GM19238 (cell line): ENCODE measurements at regions not wholly inside any gene's neighbourhood (a gene's known extent, or its start where the extent isn't known, plus 50 kb on each side); places are given as distances from the start of the nearest gene placed in this dataset.

Experiments
- DNase-seq: peaks from one replicate; pipeline ENCODE4 v3.0.0; 2011; ENCODE audit warnings: low spot score; ENCODE audit not compliant: insufficient read length

GRCh38 chr5:171509467-171509866 lies 90.0 kb downstream of the FGF18 start:
- no peak for DNase-seq

DNA sequence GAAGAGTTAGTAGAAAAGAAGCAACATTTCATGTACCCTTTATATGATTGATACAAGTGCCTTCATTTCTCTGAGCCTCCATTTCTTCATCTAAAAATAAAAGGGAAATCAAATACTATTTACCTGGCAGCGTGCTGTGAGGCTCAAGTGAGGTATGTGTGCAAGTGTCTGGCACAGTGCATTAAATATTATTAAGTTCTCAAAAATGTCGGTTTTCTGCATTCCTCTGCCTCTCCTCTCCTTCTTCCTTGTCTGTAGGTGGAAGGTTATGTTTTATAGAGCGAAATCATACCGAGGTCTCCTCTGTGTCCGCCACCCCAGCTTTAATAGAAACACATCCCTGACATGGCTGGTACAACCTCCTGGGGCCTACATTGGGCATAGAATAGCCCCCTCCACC lies 93.0 kb downstream of the FGF18 start:
- no peak for DNase-seq

DNA sequence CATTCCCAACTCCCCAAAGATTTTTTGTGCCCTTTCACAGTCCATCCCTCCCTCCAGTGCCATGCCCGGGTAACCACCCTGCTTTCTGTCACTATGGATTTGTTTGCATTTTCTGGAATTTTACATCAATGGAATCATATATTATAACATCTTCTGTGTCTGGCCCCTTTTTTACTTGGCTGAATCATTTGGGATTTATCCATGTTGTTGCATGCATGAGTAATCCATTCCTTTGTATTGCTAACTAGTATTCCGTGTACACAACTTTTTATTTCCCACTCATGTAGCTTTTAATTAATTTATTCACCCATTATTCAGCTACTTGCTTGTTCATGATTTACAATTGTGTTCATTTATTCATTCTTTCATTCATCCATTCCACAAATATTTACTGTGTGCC lies 94.1 kb downstream of the FGF18 start:
- no peak for DNase-seq

GRCh38 chr5:171518916-171519315 lies 99.5 kb downstream of the FGF18 start:
- no peak for DNase-seq

DNA sequence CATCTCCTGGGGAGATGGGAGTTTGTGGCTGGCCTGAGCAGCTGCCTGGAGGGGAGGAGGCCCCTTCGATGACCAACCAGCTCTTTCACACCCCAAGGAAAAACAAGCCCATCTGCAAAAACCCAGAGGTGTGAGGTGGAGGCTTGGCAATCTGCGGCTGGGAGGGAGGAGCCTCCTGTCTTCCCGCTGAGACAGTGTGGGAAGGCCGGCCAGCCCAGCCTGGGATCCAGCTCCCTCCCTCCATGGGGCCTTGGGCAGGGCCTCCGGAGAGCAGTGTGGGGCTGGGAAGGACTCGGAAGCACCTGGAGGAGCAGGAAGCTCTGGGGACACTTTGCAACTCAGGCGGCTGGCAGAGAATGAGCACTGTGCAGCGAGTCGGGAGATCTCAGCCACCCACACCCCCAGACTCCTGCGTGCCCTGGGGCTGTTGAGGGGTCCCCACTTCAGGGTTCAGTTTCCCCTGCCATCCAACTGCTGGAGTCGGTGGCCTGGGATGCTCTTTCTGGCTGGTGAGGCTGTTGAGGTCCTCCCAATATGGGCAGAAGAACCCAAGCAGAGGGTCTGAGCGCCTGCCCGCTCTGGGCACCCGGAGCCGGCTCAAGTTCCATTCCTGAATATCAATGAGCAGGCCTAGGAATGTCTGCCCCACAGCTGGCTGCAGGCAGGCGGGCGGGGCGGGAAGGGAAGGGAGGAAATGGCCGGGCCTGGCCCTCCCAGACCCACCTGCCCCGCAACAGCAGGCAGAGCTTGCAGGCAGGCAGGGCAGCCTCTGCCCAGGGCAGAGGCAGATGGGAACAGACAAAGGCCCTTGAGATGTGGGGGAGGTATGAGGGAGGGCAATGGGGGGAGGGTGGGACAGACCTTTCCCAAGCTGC lies 101.1 kb downstream of the FGF18 start:
- no peak for DNase-seq

GRCh38 chr5:171521219-171521633 lies 101.8 kb downstream of the FGF18 start:
- DNase-seq: no peak

GRCh38 chr5:171521679-171522078 lies 102.2 kb downstream of the FGF18 start:
- no peak for DNase-seq

GRCh38 chr5:171523781-171524180 lies 104.3 kb downstream of the FGF18 start:
- no peak for DNase-seq

DNA sequence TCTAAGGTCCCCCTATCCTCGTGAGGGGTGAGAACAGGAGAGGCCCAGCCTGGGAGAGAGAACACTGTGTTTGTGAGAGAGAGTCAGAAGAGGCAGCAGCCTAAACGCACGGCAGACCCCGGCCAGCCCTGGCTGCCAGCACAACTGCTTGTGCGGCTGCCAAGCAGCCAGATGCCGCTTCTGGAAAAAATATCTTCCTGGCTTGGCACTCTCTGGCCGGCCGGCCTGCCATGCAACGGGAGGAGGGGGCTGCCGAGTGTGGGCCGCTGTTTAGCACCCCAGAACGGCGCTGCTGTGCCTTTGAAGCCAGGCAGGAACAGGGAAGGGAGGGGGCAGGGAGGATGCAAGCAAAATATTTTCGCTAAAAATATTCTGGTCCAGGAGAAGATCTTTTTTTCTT lies 105.0 kb downstream of the FGF18 start:
- no peak for DNase-seq

DNA sequence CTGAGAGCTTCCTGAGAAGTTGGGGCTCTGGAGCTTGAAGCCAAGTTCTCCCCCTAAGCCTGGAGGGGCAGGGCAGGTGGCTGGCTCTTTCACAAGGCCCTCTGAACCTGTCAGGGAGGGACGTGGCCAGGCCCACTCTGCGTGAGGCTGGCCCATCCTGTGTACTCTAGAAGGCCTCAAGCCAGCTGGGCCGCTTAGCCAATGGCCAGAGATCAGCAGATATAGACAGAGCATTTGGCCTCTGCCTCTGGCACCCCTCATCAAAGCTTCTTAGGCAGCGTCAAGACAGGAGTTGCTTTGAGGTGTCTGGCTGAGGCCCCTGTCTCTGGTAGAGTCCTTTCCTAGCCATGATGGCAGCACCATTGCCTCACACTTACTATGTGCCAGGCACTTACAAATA lies 105.6 kb downstream of the FGF18 start:
- DNase-seq: no peak

GRCh38 chr5:171528036-171528435 lies 108.6 kb downstream of the FGF18 start:
- DNase-seq: no peak

DNA sequence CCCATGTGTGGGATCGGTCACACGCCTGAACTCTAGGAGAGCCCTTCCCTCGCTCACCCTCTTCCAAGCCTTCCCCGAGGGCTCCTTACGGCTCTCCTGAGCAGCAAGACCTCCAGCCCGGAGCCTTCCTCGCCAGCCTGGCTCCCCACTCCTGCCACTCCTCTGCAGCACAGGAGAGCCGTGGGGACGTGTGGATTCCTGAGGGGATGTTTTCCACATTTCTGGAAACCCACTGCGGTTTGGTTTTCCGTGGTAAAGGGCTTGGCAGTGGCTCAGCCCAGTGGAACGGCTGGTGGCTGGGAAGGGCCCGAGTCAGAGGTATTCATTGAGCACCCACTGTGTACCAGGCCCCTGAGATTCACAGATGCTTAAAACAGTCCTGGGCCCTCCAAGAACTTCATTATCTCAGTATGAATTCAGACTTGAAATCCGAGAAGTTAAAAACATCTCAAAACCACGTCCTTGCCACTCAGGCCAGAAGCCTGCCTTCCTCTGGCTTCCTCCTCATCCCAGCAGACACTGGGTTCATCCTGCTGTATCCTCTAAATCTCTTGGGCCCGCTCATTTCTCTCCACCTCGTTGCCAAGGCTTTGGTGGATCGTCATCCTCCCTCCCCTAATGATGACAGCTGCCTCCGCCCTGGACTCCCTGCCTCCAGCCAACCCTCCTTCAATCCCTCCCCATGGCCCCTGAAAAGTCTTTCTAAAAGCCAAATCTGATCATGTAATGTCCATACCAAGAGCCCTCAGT lies 109.6 kb downstream of the FGF18 start:
- DNase-seq: no peak

DNA sequence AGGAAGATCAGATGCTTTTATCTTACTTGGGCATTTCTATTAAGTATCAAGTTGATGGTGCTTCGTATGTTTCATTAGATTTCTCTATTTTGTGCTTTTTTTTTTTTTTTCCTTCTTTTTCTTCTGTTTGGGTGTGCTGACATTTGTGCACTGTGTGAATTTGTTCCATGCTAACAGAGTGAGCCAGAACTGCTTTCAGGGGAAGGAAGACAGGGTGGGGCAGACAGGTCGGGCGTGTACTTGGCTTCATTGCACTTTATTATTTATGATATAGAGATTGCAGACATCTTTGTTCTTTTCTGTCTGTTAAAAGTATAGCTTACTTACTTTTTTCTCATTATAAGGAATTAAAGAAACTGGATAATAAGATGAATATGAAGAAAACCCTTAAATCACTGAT lies 112.2 kb downstream of the FGF18 start:
- no peak for DNase-seq

GRCh38 chr5:171533153-171533552 lies 113.7 kb downstream of the FGF18 start:
- no peak for DNase-seq

GRCh38 chr5:171534043-171534895 lies 114.8 kb downstream of the FGF18 start:
- DNase-seq: no peak

- no peak for DNase-seq
Measured at GRCh38 chr5:171535162-171535561, 115.7 kb downstream of the FGF18 start.

DNA sequence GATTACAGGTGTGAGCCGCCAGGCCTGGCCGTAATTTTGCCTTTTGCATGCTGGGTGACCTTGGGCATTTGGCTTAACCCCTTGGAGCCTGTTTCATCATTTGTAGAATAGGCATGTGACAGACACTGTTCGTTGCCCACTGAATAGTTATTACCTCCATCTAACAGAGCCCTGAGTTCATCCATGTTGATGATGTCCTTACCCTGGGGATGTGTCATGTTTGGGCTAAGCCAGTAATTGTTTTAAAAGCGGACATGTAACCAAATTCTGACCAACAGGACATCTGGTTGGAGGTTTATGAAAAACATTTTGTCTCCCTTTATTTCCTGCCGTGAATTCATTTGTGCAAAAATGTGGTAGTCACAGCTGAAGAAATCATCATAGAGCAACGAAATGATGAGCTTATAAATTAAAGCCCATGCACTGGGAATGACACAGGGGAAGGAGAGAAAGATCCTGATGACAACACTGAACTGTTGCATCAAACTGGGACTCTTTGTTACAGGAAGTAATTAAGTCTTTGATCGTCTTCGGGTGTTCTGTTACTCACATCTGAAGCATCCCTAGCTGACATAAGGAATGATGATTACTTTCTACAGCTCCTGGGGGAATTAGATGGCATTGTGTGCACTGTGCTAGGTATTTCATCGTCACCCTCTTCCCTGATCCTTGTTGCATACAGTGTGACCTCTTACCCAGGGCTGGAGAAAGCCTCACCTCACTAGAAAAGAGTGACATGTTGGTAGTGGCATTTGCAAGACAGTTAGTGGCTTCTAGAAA lies 117.8 kb downstream of the FGF18 start:
- DNase-seq: no peak

DNA sequence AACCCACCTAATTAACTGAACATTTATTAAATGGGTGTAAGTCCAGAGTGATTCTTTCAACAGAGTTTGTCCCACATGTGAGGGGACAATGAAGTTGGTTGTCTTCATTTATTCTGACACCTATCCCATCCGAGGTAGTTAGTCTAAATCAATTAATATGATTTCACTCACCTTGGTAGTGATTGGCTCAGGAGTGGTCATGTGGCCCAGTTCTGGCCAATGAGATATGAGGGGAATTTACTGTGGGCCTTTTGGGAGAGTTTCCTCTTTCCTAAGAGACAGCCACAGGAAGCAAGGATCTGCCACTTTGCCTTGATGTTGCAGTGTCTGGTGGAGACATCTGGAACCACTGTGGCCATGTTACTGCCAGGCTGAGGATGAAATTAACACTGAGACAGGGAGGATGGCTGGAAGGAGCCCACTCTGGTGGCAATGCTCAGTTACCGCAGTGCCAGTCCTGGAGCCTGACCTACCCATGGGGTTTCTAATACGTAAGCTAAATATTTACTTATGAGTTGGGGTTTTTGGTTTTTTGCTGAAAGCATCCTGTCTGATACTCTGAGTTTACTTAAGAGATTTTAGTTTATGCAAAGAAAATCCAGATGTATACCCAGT lies 118.6 kb downstream of the FGF18 start:
- no peak for DNase-seq

DNA sequence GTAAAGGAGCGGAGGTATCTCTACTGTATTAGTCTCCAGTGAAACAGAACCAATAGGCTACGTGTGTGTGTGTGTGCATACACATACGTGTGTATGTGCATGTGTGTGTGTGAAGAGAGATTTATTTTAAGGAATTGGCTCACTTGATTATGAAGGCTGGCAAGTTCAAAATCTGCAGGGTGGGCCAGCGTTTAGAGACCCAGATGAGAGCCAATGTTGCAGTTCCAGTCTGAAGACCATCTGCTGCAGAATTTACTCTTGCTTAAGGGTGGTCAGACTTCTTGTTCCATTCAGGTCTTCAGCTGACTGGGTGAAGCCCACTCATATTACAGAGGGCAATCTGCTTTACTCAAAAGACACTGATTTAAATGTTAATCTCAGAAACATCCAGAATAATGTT lies 119.2 kb downstream of the FGF18 start:
- no peak for DNase-seq

DNA sequence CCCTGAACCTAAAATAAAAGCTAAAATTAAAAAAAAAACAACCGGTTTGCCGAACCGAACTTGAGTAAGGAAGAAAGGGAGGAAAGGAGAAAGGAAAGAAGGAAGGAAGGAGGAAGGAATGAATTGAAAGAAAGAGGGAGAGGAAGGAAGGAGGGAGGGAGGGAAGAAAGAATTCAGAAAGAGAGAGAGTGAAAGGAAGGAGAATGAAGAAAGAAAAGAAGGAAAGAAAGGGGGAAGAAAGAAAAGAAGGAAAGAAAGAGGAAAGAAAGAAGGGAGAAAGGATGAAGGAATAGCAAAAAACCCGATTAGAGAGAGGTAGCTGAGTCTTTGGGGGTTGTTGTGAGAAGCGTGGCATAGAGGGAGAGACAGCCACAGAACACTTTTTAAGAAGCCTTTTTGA lies 121.4 kb downstream of the FGF18 start:
- no peak for DNase-seq

DNA sequence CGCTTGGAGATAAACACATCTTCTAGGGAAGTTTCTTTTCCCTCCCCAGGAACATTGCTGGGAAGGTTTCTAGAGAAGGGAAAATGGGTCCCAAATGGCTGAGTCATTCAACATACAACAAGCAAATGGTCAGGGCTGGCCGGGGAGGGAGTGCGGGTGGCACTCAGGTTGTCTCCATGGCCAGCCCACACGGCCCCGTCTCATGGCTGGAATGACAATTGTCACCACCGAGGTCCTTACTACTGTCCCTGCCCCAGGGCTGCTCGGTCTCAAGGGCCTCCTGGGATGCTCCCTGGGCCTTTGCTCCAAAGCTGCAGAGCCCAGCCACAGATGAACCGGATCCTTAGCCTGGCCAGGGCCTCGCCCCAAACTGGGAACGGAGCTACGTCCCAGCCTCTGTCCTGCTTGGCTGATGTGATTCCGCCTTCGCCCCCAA lies 121.9 kb downstream of the FGF18 start:
- no peak for DNase-seq
